ENCODE measurements at regions not wholly inside any gene's neighbourhood (a gene's known extent, or its start where the extent isn't known, plus 50 kb on each side); places are given as distances from the start of the nearest gene placed in this dataset.

GRCh38 chr14:37726708-37727107 is 131.3 kb downstream of the TTC6 start:
- no peak overlapping the region for H3K4me3 ChIP-seq (ENCODE audit: low read depth, low read length)
- TF ChIP-seq ZNF366 (tag by site-specific recombination; conservative IDR thresholded peaks at IDR 0.05) (no peak), ZSCAN4 (tag by site-specific recombination; IDR thresholded peaks at IDR 0.05) (no peak), ZNF488 (tag by site-specific recombination; IDR thresholded peaks at IDR 0.05) (no peak), HOXA7 (CRISPR knock-in tag; IDR thresholded peaks at IDR 0.05; ENCODE audit: borderline replicate concordance) (no peak), ZNF112 (tag by site-specific recombination; IDR thresholded peaks at IDR 0.05) (no peak), ZNF558 (tag by site-specific recombination; IDR thresholded peaks at IDR 0.05) (no peak), SCRT2 (tag by site-specific recombination; IDR thresholded peaks at IDR 0.05) (no peak), MZF1 (tag by site-specific recombination; IDR thresholded peaks at IDR 0.05; ENCODE audit: borderline replicate concordance) (no peak), ZNF548 (tag by site-specific recombination; IDR thresholded peaks at IDR 0.05) (no peak)
- no peak overlapping the region for H3K27ac ChIP-seq (ENCODE audit: extremely low read depth, low read depth, low read length)
- ChIA-PET CTCF (interaction anchor here (2.0 kb wide), 1 partner anchor 148 kb away, joined by 5 read pairs; no protein-coding TSS in a partner anchor), POLR2A (no interaction called here)
- no peaks in the 10 kb centered on the region for H3K9me3 ChIP-seq (ENCODE audit: control insufficient read depth, insufficient read depth, low read depth, low read length)
- no peaks in the 10 kb centered on the region for H3K4me1 ChIP-seq (ENCODE audit: control insufficient read depth, insufficient read depth, low read length)
- H3K36me3 ChIP-seq (ENCODE audit: control insufficient read depth in 2 of 2, insufficient read depth in 1 of 2, low read length in 2 of 2): no peaks in the 10 kb centered on the region

- H3K9me3 ChIP-seq (ENCODE audit: control insufficient read depth, insufficient read depth, low read depth, low read length): no peaks in the 10 kb centered on the region
- H3K27ac ChIP-seq (ENCODE audit: extremely low read depth, low read depth, low read length): no peak overlapping the region
- no peaks in the 10 kb centered on the region for H3K36me3 ChIP-seq (ENCODE audit: control insufficient read depth in 2 of 2, insufficient read depth in 1 of 2, low read length in 2 of 2)
- TF ChIP-seq ZNF692 (tag by site-specific recombination; IDR thresholded peaks at IDR 0.05) (no peak), KLF1 (tag by site-specific recombination; IDR thresholded peaks at IDR 0.05) (no peak), SP2 (tag by site-specific recombination; IDR thresholded peaks at IDR 0.05) (no peak), CTCF (tag by site-specific recombination; IDR thresholded peaks at IDR 0.05) (no peak), ZNF785 (tag by site-specific recombination; IDR thresholded peaks at IDR 0.05) (no peak), PRDM1 (tag by site-specific recombination; IDR thresholded peaks at IDR 0.05) (no peak), ZNF266 (tag by site-specific recombination; IDR thresholded peaks at IDR 0.05; ENCODE audit: low read depth) (no peak), ZNF600 (tag by site-specific recombination; IDR thresholded peaks at IDR 0.05) (no peak), IKZF3 (tag by site-specific recombination; IDR thresholded peaks at IDR 0.05) (no peak), PRDM10 (tag by site-specific recombination; IDR thresholded peaks at IDR 0.05) (no peak), ZBTB20 (tag by site-specific recombination; IDR thresholded peaks at IDR 0.05) (no peak), ZNF24 (tag by site-specific recombination; IDR thresholded peaks at IDR 0.05) (no peak), GLI2 (tag by site-specific recombination; IDR thresholded peaks at IDR 0.05; ENCODE audit: borderline replicate concordance, low read depth) (no peak), GLIS1 (tag by site-specific recombination; IDR thresholded peaks at IDR 0.05) (no peak), ZBTB48 (tag by site-specific recombination; IDR thresholded peaks at IDR 0.05) (no peak)
- CTCF ChIA-PET: interaction anchor here (0.7 kb wide), 1 partner anchor 96 kb away, joined by 3 read pairs; no protein-coding TSS in a partner anchor
- no peak overlapping the region for H3K4me3 ChIP-seq (ENCODE audit: low read depth, low read length)
- no peaks in the 10 kb centered on the region for H3K4me1 ChIP-seq (ENCODE audit: control insufficient read depth, insufficient read depth, low read length)
- POLR2A ChIA-PET: no interaction called here
Measured at GRCh38 chr14:37729218-37729617, 133.8 kb downstream of the TTC6 start.
